ENCODE measurements at regions not wholly inside any gene's neighbourhood (a gene's known extent, or its start where the extent isn't known, plus 50 kb on each side); places are given as distances from the start of the nearest gene placed in this dataset.

DNA sequence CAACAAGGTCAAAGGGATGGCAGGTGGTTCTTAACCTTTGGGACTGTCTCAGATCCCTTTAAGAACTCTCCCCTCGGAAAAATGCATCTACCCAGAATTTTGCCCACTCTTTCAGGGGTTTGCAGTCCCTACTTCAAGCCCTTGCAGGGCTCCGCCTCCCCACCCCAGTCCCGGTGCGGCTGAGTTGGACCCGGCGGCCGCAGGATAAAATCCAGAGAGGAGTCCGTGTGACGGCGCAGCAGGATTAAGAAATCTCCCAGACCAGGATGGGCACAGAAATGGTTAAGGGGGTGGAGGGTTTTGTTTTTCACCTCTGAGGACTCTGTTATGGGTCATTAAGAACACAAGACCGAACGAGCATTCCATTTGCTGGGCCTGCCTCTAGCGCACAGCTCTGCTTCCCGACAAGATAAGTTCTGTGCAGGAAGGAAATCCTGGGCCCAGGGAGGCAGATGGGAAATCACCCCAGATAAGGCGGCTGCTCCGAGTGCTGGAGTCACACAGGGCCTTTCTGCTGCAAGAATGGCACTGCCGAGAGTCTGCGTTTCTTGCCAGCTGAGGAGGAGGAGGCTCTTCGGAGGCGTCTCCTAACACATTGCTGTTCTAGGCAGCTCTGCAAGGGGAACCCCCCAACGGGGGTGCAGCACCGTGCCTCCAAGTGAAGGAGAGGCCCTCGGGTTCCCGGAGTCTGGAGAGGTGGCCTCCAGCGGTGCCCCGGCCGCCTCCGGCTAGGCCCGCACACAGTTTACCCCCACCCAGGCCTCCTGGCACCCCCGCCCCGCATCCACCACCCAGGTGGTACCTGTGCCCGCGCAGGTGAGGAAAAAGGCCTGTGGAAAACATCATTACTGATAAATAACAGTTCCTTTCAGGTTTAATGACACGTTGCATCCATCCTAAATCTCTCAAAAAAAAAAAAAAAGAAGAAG is 277.6 kb downstream of the BCOR start:
- TF ChIP-seq, protein P1, sequence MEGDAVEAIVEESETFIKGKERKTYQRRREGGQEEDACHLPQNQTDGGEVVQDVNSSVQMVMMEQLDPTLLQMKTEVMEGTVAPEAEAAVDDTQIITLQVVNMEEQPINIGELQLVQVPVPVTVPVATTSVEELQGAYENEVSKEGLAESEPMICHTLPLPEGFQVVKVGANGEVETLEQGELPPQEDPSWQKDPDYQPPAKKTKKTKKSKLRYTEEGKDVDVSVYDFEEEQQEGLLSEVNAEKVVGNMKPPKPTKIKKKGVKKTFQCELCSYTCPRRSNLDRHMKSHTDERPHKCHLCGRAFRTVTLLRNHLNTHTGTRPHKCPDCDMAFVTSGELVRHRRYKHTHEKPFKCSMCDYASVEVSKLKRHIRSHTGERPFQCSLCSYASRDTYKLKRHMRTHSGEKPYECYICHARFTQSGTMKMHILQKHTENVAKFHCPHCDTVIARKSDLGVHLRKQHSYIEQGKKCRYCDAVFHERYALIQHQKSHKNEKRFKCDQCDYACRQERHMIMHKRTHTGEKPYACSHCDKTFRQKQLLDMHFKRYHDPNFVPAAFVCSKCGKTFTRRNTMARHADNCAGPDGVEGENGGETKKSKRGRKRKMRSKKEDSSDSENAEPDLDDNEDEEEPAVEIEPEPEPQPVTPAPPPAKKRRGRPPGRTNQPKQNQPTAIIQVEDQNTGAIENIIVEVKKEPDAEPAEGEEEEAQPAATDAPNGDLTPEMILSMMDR (IDR thresholded peaks at IDR 0.05; ENCODE audit: low read depth, low read length, poor library complexity, severe bottlenecking) = no peak
- TF ChIP-seq EZH2phosphoT487 (IDR thresholded peaks at IDR 0.05; ENCODE audit: borderline replicate concordance, low read length) = no peak

Measured in DOHH2 (cell line).